CD14-positive monocyte (primary cell): ENCODE measurements at regions not wholly inside any gene's neighbourhood (a gene's known extent, or its start where the extent isn't known, plus 50 kb on each side); places are given as distances from the start of the nearest gene placed in this dataset.

Experiments used
- DNase-seq, 3 donors: peaks; one replicate each; pipeline ENCODE4 v3.0.0-alpha.2; 2011 to 2022
- H2AFZ ChIP-seq: 2 replicates; pipeline ENCODE4 v1.6.0; 2012; ENCODE audit warnings: mild to moderate bottlenecking, low read depth, low read length, inconsistent platforms; ENCODE audit not compliant: insufficient read depth, poor library complexity, severe bottlenecking
- H3K27ac ChIP-seq, 2 donors: 1 replicate in 1 of 2; 2 replicates in 1 of 2; pipeline ENCODE4 v1.5.1; 2012 to 2013; ENCODE audit warnings: low read length in 2 of 2, control low read depth in 1 of 2, inconsistent platforms in 1 of 2, low read depth in 1 of 2, mild to moderate bottlenecking in 1 of 2
- H3K27me3 ChIP-seq, 2 donors: one replicate each; pipeline versions ENCODE4 v1.6.0 to v1.6.1; 2011 to 2013; ENCODE audit warnings: low read length in 2 of 2; ENCODE audit not compliant: control insufficient read depth in 2 of 2, insufficient read depth in 2 of 2
- H3K36me3 ChIP-seq, 2 donors: replicated peaks in 1 of 2; 1 replicate in 1 of 2; 2 replicates in 1 of 2; pipeline versions ENCODE4 v1.5.1 to v1.6.1; 2012 to 2013; ENCODE audit warnings: low read length in 2 of 2, control low read depth in 1 of 2, inconsistent platforms in 1 of 2, mild to moderate bottlenecking in 1 of 2; ENCODE audit not compliant: insufficient read depth in 2 of 2, control insufficient read depth in 1 of 2
- H3K4me1 ChIP-seq, 2 donors: 1 replicate in 1 of 2; 2 replicates in 1 of 2; pipeline versions ENCODE4 v1.5.1 to v1.6.1; 2012 to 2013; ENCODE audit warnings: low read length in 2 of 2, control low read depth in 1 of 2, inconsistent platforms in 1 of 2, mild to moderate bottlenecking in 1 of 2, moderate library complexity in 1 of 2; ENCODE audit not compliant: insufficient read depth in 2 of 2, control insufficient read depth in 1 of 2
- H3K4me2 ChIP-seq: replicated peaks from 2 replicates; pipeline ENCODE3; 2012; ENCODE audit warnings: low read length, moderate library complexity, mild to moderate bottlenecking; ENCODE audit not compliant: poor library complexity, severe bottlenecking; ENCODE audit errors: extremely low read depth
- H3K4me3 ChIP-seq, 3 experiments: fragments of 200-600 bp in 1 of 3; sonication (generic) in 1 of 3; replicated peaks in 1 of 3; 1 replicate in 2 of 3; 2 replicates in 1 of 3; pipeline ENCODE4 v1.5.1; 2011 to 2013; ENCODE audit warnings: low read length in 3 of 3, mild to moderate bottlenecking in 3 of 3, control low read depth in 2 of 3, low read depth in 2 of 3, inconsistent platforms in 1 of 3, moderate library complexity in 1 of 3
- H3K79me2 ChIP-seq: 2 replicates; pipeline ENCODE4 v1.6.0; 2012; ENCODE audit warnings: mild to moderate bottlenecking, control low read depth, inconsistent platforms, low read length, moderate library complexity; ENCODE audit not compliant: insufficient read depth
- H3K9ac ChIP-seq: 2 replicates; pipeline ENCODE4 v1.6.0; 2017; ENCODE audit warnings: low read length, mild to moderate bottlenecking; ENCODE audit not compliant: insufficient read depth, poor library complexity, severe bottlenecking
- H3K9me3 ChIP-seq, 2 donors: replicated peaks in 1 of 2; 1 replicate in 1 of 2; 2 replicates in 1 of 2; pipeline versions ENCODE4 v1.5.1 to v1.6.1; 2012 to 2013; ENCODE audit warnings: low read length in 2 of 2, control low read depth in 1 of 2; ENCODE audit not compliant: control insufficient read depth in 1 of 2, insufficient read depth in 1 of 2
- H4K20me1 ChIP-seq: 2 replicates; pipeline ENCODE4 v1.6.0; 2012; ENCODE audit warnings: mild to moderate bottlenecking, low read length, control low read depth, moderate library complexity; ENCODE audit not compliant: insufficient read depth
- H3K27ac Mint-ChIP-seq, 7 donors: one replicate each; pipeline ENCODE4 v1.8.0; 2020; ENCODE audit warnings: mild to moderate bottlenecking in 7 of 7, mixed read lengths in 7 of 7, moderate library complexity in 6 of 7, inconsistent platforms in 2 of 7
- H3K27me3 Mint-ChIP-seq, 3 donors: one replicate each; pipeline ENCODE4 v1.8.0; 2021 to 2022; ENCODE audit warnings: low read depth in 3 of 3, mild to moderate bottlenecking in 3 of 3, mixed read lengths in 3 of 3, moderate library complexity in 3 of 3, inconsistent platforms in 1 of 3
- H3K36me3 Mint-ChIP-seq, 2 donors: one replicate each; pipeline ENCODE4 v1.8.0; 2020; ENCODE audit warnings: mixed read lengths in 2 of 2, inconsistent platforms in 1 of 2, mild to moderate bottlenecking in 1 of 2
- H3K4me1 Mint-ChIP-seq: one replicate; pipeline ENCODE4 v1.8.0; 2020; ENCODE audit warnings: mild to moderate bottlenecking, mixed read lengths
- H3K4me3 Mint-ChIP-seq, 2 donors: one replicate each; pipeline ENCODE4 v1.8.0; 2020; ENCODE audit warnings: mild to moderate bottlenecking in 2 of 2, mixed read lengths in 2 of 2, moderate library complexity in 1 of 2
- H3K9me3 Mint-ChIP-seq, 7 donors: one replicate each; pipeline ENCODE4 v1.8.0; 2020 to 2022; ENCODE audit warnings: mixed read lengths in 7 of 7, mild to moderate bottlenecking in 6 of 7, moderate library complexity in 6 of 7, inconsistent platforms in 2 of 7
- CTCF ChIP-seq: fragments of 200-600 bp; IDR thresholded peaks from one replicate; pipeline ENCODE4 v1.8.0; 2022; ENCODE audit warnings: antibody characterized with exemption, mild to moderate bottlenecking
- WGBS: methylation state at CpG from one replicate; pipeline ENCODE4 v1.1.5; 2013; ENCODE audit warnings: missing lambda C conversion rate; ENCODE audit not compliant: insufficient coverage; 5-methylcytosine and 5-hydroxymethylcytosine counted together
- intact Hi-C, 2 donors: fragments of 100-400 bp; cut with micrococcal nuclease; formaldehyde crosslinking; loops; one replicate each; pipeline versions ENCODE4 v1.15.0 to v1.15.1; 2023

GRCh38 chr13:91264484-91264883 lies 83.0 kb upstream of the MIR17HG start:
- Histone ChIP-seq H3K4me2 (no peak overlapping the region), H3K9me3 (peaks cover 0 to 11% of the 10 kb centered on the region in 2 donors), H3K4me1 (no peaks in the 10 kb centered on the region), H2AFZ (no peak overlapping the region), H3K79me2 (no peaks in the 10 kb centered on the region), H3K27ac (no peak overlapping the region), H4K20me1 (no peaks in the 10 kb centered on the region), H3K27me3 (no peaks in the 10 kb centered on the region), H3K9ac (no peak overlapping the region), H3K36me3 (no peaks in the 10 kb centered on the region), H3K4me3 (no peak overlapping the region)
- TF ChIP-seq CTCF: no peak
- Mint-ChIP-seq H3K27me3 (no peaks in the 10 kb centered on the region), H3K9me3 (peaks cover 5 to 28% (median 19%) of the 10 kb centered on the region in 7 donors), H3K27ac (no peak overlapping the region), H3K36me3 (no peaks in the 10 kb centered on the region), H3K4me1 (no peaks in the 10 kb centered on the region), H3K4me3 (no peak overlapping the region)
- no CpG with 5 or more reads among the region's 2 CpGs for WGBS
- intact Hi-C loops: no loop called here
- DNase-seq: no peak

GRCh38 chr13:91269237-91269636 lies 78.2 kb upstream of the MIR17HG start:
- peaks cover 5 to 25% (median 16%) of the 10 kb centered on the region in 7 donors for H3K9me3 Mint-ChIP-seq
- H3K4me1 ChIP-seq: no peaks in the 10 kb centered on the region
- H4K20me1 ChIP-seq: no peaks in the 10 kb centered on the region
- H3K36me3 ChIP-seq: no peaks in the 10 kb centered on the region
- WGBS: no CpG with 5 or more reads among the region's 1 CpG
- no peak overlapping the region for H3K4me3 ChIP-seq
- no peak overlapping the region for H3K27ac ChIP-seq
- no peak overlapping the region for H3K4me3 Mint-ChIP-seq
- no peaks in the 10 kb centered on the region for H3K79me2 ChIP-seq
- H2AFZ ChIP-seq: no peak overlapping the region
- no peak overlapping the region for H3K4me2 ChIP-seq
- no peak for DNase-seq
- no peaks in the 10 kb centered on the region for H3K27me3 ChIP-seq
- no peak overlapping the region for H3K9ac ChIP-seq
- no peak overlapping the region for H3K27ac Mint-ChIP-seq
- no peaks in the 10 kb centered on the region for H3K36me3 Mint-ChIP-seq
- no peak for TF ChIP-seq CTCF
- H3K9me3 ChIP-seq: peaks cover 0 to 11% of the 10 kb centered on the region in 2 donors
- no peaks in the 10 kb centered on the region for H3K27me3 Mint-ChIP-seq
- no peaks in the 10 kb centered on the region for H3K4me1 Mint-ChIP-seq
- intact Hi-C loops: no loop called here
